ENCODE measurements at regions not wholly inside any gene's neighbourhood (a gene's known extent, or its start where the extent isn't known, plus 50 kb on each side); places are given as distances from the start of the nearest gene placed in this dataset.

- TF ChIP-seq CTCF (IDR thresholded peaks at IDR 0.05) = no peak
- no peak for TF ChIP-seq SIN3A (IDR thresholded peaks at IDR 0.05; ENCODE audit: borderline replicate concordance, low read depth, low read length)
- TF ChIP-seq MAX (IDR thresholded peaks at IDR 0.05; ENCODE audit: low read depth) = no peak
Observed at GRCh38 chr14:76603713-76604112, 157.6 kb upstream of the VASH1 start.
